SK-N-SH treated with all-trans-retinoic acid at 6 μM for 48 hours (cell line): ENCODE measurements at regions not wholly inside any gene's neighbourhood (a gene's known extent, or its start where the extent isn't known, plus 50 kb on each side); places are given as distances from the start of the nearest gene placed in this dataset.

ENCODE experiments used
- ATAC-seq: fragments of 200-7000 bp; cut with Tn5 transposase; 3 replicates; pipeline ENCODE4 v1.9.1; 2020; ENCODE audit warnings: mild to moderate bottlenecking, moderate library complexity
- ARNTL ChIP-seq: fragments of 450-650 bp; formaldehyde crosslinking; IDR thresholded peaks from 2 replicates; pipeline ENCODE4 v1.5.0; 2020; ENCODE audit warnings: low read depth, mild to moderate bottlenecking, moderate library complexity, borderline replicate concordance
- CSDC2 ChIP-seq: fragments of 250-450 bp; sonication (Bioruptor Pico); IDR thresholded peaks from 2 replicates; pipeline ENCODE4 v1.5.0; 2020; ENCODE audit warnings: mild to moderate bottlenecking, moderate library complexity
- ESRRG ChIP-seq: fragments of 250-450 bp; sonication (Bioruptor Pico); IDR thresholded peaks from 2 replicates; pipeline ENCODE4 v1.6.1; 2021; ENCODE audit warnings: mild to moderate bottlenecking
- GLIS3 ChIP-seq: fragments of 250-450 bp; sonication (Bioruptor Pico); IDR thresholded peaks from 2 replicates; pipeline ENCODE4 v1.5.0; 2020; ENCODE audit warnings: mild to moderate bottlenecking, moderate library complexity
- ISL1 ChIP-seq: fragments of 250-450 bp; sonication (Bioruptor Pico); IDR thresholded peaks from 2 replicates; pipeline ENCODE4 v2.1.2; 2022; ENCODE audit warnings: mild to moderate bottlenecking, moderate library complexity
- OSR1 ChIP-seq: fragments of 250-450 bp; sonication (Bioruptor Pico); IDR thresholded peaks from 2 replicates; pipeline ENCODE4 v1.8.0; 2022; ENCODE audit warnings: moderate library complexity, mild to moderate bottlenecking, inconsistent platforms
- RARB ChIP-seq: fragments of 250-450 bp; sonication (Bioruptor Pico); IDR thresholded peaks from 2 replicates; pipeline ENCODE4 v1.8.0; 2021; ENCODE audit warnings: mild to moderate bottlenecking, moderate library complexity
- ZC3H10 ChIP-seq: fragments of 250-450 bp; sonication (Bioruptor Pico); IDR thresholded peaks from 2 replicates; pipeline ENCODE4 v1.5.1; 2021; ENCODE audit warnings: mild to moderate bottlenecking, moderate library complexity
- ZFP3 ChIP-seq: fragments of 250-450 bp; sonication (Bioruptor Pico); IDR thresholded peaks from 2 replicates; pipeline ENCODE4 v1.5.0; 2020; ENCODE audit warnings: mild to moderate bottlenecking, moderate library complexity
- ZNF70 ChIP-seq: fragments of 450-650 bp; formaldehyde crosslinking; IDR thresholded peaks from 2 replicates; pipeline ENCODE4 v1.5.0; 2020; ENCODE audit warnings: mild to moderate bottlenecking, moderate library complexity
- ZNF8 ChIP-seq: fragments of 450-650 bp; formaldehyde crosslinking; IDR thresholded peaks from 2 replicates; pipeline ENCODE4 v1.5.0; 2020; ENCODE audit warnings: mild to moderate bottlenecking, moderate library complexity
- TF ChIP-seq, protein P1 (sequence below): fragments of 250-450 bp; sonication (Bioruptor Pico); IDR thresholded peaks from 2 replicates; pipeline ENCODE4 v1.8.0; 2021; ENCODE audit warnings: low read depth, mild to moderate bottlenecking, moderate library complexity, borderline replicate concordance
- TF ChIP-seq, protein P2 (sequence below): fragments of 250-450 bp; sonication (Bioruptor Pico); IDR thresholded peaks from 2 replicates; pipeline ENCODE4 v1.5.1; 2021; ENCODE audit warnings: mild to moderate bottlenecking, moderate library complexity
- TF ChIP-seq, protein P3 (sequence below): fragments of 250-450 bp; sonication (Bioruptor Pico); IDR thresholded peaks from 2 replicates; pipeline ENCODE4 v1.8.0; 2020; ENCODE audit warnings: mild to moderate bottlenecking, moderate library complexity, borderline replicate concordance
- TF ChIP-seq, protein P4 (sequence below): fragments of 250-450 bp; sonication (Bioruptor Pico); IDR thresholded peaks from 2 replicates; pipeline ENCODE4 v1.5.1; 2020; ENCODE audit warnings: low read depth, mild to moderate bottlenecking, moderate library complexity

DNA sequence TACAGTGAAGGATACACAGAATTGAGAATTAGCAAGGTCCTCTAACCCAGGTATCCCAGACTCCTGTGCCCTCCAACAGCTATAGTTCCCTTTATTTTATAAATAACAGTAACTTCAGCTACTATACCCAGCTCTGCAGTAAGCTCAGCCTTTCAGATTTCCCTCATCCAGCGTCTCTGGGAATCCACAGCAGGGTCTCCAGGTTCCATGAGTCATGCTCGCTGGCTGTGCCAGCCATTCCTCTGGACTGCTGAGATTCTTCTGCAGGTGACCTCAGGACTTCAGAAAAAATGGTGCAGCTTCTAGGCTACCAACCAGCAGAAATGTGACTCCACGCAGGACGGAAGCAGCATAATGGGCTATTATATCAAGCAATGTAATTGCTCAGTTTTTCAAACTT is 419.3 kb downstream of the ZNF516 start (continued):
- TF ChIP-seq, protein P1, sequence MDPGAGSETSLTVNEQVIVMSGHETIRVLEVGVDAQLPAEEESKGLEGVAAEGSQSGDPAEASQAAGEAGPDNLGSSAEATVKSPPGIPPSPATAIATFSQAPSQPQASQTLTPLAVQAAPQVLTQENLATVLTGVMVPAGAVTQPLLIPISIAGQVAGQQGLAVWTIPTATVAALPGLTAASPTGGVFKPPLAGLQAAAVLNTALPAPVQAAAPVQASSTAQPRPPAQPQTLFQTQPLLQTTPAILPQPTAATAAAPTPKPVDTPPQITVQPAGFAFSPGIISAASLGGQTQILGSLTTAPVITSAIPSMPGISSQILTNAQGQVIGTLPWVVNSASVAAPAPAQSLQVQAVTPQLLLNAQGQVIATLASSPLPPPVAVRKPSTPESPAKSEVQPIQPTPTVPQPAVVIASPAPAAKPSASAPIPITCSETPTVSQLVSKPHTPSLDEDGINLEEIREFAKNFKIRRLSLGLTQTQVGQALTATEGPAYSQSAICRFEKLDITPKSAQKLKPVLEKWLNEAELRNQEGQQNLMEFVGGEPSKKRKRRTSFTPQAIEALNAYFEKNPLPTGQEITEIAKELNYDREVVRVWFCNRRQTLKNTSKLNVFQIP (CRISPR knock-in tag): no peak
- TF ChIP-seq ZC3H10 (no peak), ESRRG (CRISPR knock-in tag) (no peak)
- TF ChIP-seq, protein P2, sequence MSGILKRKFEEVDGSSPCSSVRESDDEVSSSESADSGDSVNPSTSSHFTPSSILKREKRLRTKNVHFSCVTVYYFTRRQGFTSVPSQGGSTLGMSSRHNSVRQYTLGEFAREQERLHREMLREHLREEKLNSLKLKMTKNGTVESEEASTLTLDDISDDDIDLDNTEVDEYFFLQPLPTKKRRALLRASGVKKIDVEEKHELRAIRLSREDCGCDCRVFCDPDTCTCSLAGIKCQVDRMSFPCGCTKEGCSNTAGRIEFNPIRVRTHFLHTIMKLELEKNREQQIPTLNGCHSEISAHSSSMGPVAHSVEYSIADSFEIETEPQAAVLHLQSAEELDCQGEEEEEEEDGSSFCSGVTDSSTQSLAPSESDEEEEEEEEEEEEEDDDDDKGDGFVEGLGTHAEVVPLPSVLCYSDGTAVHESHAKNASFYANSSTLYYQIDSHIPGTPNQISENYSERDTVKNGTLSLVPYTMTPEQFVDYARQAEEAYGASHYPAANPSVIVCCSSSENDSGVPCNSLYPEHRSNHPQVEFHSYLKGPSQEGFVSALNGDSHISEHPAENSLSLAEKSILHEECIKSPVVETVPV (CRISPR knock-in tag): no peak
- TF ChIP-seq, protein P3, sequence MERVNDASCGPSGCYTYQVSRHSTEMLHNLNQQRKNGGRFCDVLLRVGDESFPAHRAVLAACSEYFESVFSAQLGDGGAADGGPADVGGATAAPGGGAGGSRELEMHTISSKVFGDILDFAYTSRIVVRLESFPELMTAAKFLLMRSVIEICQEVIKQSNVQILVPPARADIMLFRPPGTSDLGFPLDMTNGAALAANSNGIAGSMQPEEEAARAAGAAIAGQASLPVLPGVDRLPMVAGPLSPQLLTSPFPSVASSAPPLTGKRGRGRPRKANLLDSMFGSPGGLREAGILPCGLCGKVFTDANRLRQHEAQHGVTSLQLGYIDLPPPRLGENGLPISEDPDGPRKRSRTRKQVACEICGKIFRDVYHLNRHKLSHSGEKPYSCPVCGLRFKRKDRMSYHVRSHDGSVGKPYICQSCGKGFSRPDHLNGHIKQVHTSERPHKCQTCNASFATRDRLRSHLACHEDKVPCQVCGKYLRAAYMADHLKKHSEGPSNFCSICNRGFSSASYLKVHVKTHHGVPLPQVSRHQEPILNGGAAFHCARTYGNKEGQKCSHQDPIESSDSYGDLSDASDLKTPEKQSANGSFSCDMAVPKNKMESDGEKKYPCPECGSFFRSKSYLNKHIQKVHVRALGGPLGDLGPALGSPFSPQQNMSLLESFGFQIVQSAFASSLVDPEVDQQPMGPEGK (CRISPR knock-in tag): no peak
- TF ChIP-seq, all 23 proteins: peak for 0

DNA sequence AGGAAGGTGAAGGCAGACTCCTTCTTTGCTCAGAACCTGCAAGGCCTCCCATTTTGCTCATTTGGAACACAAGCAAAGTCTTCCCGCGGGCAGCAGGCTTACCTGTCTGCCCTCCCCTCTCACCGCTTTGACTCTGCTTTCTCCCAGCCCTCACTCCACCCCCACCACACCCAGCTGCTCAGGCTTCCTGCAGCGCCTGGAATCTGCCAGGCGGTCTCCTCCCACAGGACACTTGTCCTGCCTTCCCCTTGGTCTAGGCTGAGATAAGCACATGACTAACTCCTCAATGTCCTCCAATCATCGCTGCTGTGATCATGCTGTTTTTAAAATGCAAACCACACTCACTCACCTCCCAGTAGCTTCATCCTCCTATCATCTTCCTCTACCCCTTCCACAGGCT is 430.0 kb downstream of the ZNF516 start:
- ATAC-seq: no peak
- TF ChIP-seq GLIS3 (CRISPR knock-in tag): no peak
- no peak for TF ChIP-seq RARB (CRISPR knock-in tag)
- TF ChIP-seq, protein P4, sequence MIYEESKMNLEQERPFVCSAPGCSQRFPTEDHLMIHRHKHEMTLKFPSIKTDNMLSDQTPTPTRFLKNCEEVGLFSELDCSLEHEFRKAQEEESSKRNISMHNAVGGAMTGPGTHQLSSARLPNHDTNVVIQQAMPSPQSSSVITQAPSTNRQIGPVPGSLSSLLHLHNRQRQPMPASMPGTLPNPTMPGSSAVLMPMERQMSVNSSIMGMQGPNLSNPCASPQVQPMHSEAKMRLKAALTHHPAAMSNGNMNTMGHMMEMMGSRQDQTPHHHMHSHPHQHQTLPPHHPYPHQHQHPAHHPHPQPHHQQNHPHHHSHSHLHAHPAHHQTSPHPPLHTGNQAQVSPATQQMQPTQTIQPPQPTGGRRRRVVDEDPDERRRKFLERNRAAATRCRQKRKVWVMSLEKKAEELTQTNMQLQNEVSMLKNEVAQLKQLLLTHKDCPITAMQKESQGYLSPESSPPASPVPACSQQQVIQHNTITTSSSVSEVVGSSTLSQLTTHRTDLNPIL (CRISPR knock-in tag): no peak
- TF ChIP-seq, protein P3 (CRISPR knock-in tag): no peak
- no peak for TF ChIP-seq ZNF70 (CRISPR knock-in tag)
- TF ChIP-seq ZFP3 (CRISPR knock-in tag): no peak
- TF ChIP-seq, protein P2 (CRISPR knock-in tag): no peak
- TF ChIP-seq ISL1 (CRISPR knock-in tag): no peak
- no peak for TF ChIP-seq OSR1 (CRISPR knock-in tag)
- no peak for TF ChIP-seq CSDC2 (CRISPR knock-in tag)
- TF ChIP-seq, all 23 proteins: peak for 0

DNA sequence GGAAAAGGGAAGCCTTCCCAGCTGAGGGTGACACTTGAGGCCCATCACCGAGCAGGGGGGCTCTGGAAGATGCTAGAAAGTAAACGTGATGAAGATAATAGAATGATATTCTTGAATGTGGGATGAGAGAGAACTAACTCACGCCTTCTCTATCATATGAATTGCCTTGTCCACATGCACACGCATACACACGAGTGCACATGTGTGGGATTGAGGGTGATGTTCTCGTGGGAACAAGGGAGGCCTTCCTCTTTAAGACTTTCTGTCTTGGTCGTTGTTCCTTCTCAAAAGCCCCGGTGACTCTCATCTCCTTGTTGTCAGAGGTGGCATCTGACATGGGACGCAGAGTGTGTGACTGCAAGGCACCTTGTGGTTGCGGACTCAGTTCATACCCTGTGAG is 436.9 kb downstream of the ZNF516 start:
- no peak for ATAC-seq
- no peak for TF ChIP-seq ZNF8
- no peak for TF ChIP-seq ARNTL
- no peak for TF ChIP-seq GLIS3 (CRISPR knock-in tag)
- no peak for TF ChIP-seq CSDC2 (CRISPR knock-in tag)

DNA sequence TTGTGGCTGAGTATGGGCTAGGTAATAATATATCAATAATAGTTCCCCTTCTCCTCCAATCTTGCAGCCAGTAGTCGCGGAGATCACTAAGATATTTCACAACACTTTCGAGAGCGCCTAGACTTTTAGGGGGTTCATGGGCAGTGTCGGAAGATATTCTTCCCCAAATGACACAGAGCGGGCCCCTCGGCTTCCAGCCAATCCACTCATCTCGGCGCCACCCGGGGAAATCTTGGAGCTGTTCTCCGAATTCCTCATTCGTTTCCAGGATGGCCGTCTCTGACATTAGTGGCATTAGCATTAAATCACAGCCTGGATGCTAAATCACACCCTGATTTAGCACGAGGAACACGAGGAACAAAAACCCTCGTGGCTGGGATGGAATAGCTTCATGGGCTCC is 437.7 kb downstream of the ZNF516 start:
- no peak for ATAC-seq
- TF ChIP-seq, protein P2 (CRISPR knock-in tag): no peak
